SU-DHL-6 (cell line): ENCODE measurements at regions not wholly inside any gene's neighbourhood (a gene's known extent, or its start where the extent isn't known, plus 50 kb on each side); places are given as distances from the start of the nearest gene placed in this dataset.

Experiments used
- H2AFZ ChIP-seq: fragments of 200-600 bp; sonication (generic); 2 replicates; pipeline ENCODE4 v1.6.1; 2014; ENCODE audit warnings: low read depth, mild to moderate bottlenecking, moderate library complexity, mixed read lengths, antibody characterized with exemption, low read length; ENCODE audit not compliant: severe bottlenecking
- H3F3A ChIP-seq: fragments of 200-600 bp; shearing (Covaris generic); 2 replicates; pipeline ENCODE4 v1.6.0; 2016; ENCODE audit warnings: antibody characterized with exemption, mild to moderate bottlenecking; ENCODE audit not compliant: insufficient read depth
- H3K27ac ChIP-seq: fragments of 200-600 bp; sonication (generic); 2 replicates; pipeline ENCODE4 v1.5.1; 2016; ENCODE audit warnings: low read depth, mild to moderate bottlenecking, low read length, moderate library complexity, mixed read lengths
- H3K27me3 ChIP-seq: fragments of 200-600 bp; sonication (generic), shearing (Covaris generic); 2 replicates; pipeline ENCODE4 v1.6.0; 2014; ENCODE audit warnings: mild to moderate bottlenecking, low read length
- H3K36me3 ChIP-seq: fragments of 200-600 bp; sonication (generic); 2 replicates; pipeline ENCODE4 v1.6.1; 2014; ENCODE audit warnings: mild to moderate bottlenecking, low read length, mixed read lengths
- H3K4me2 ChIP-seq: fragments of 300-600, 200-600 bp; shearing (Covaris generic), sonication (generic); 2 replicates; pipeline ENCODE4 v1.6.0; 2014; ENCODE audit warnings: low read length, low read depth, mild to moderate bottlenecking; ENCODE audit not compliant: poor library complexity, severe bottlenecking
- H3K4me3 ChIP-seq: fragments of 200-600 bp; sonication (generic); 2 replicates; pipeline ENCODE4 v1.5.1; 2014; ENCODE audit warnings: antibody characterized with exemption, low read length, mild to moderate bottlenecking, mixed read lengths; ENCODE audit not compliant: insufficient read depth, poor library complexity, severe bottlenecking
- H3K79me2 ChIP-seq: fragments of 200-600 bp; sonication (generic); 2 replicates; pipeline ENCODE4 v1.6.1; 2014; ENCODE audit warnings: mild to moderate bottlenecking, low read length, moderate library complexity; ENCODE audit not compliant: insufficient read depth
- H3K9ac ChIP-seq: fragments of 200-600 bp; sonication (generic); 2 replicates; pipeline ENCODE4 v1.7.0; 2014; ENCODE audit warnings: mild to moderate bottlenecking, low read length
- H3K9me2 ChIP-seq: fragments of 200-600 bp; sonication (generic); replicated peaks from 2 replicates; pipeline ENCODE4 v1.6.1; 2014; ENCODE audit warnings: low read length; ENCODE audit not compliant: insufficient read depth
- H3K9me3 ChIP-seq: fragments of 200-600 bp; sonication (generic); 2 replicates; pipeline ENCODE4 v1.6.1; 2014; ENCODE audit warnings: low read length, mixed read lengths; ENCODE audit not compliant: insufficient read depth
- H4K20me1 ChIP-seq: fragments of 200-600 bp; sonication (generic); 2 replicates; pipeline ENCODE4 v1.6.1; 2014; ENCODE audit warnings: low read depth, mild to moderate bottlenecking, antibody characterized with exemption, low read length, moderate library complexity, mixed read lengths
- EZH2phosphoT487 ChIP-seq: fragments of 200-600 bp; sonication (generic), shearing (Covaris generic); conservative IDR thresholded peaks from 2 replicates; pipeline ENCODE4 v1.6.1; 2018; ENCODE audit warnings: mild to moderate bottlenecking, antibody characterized with exemption, low read length, moderate library complexity, mixed read lengths
- TF ChIP-seq, protein P1 (sequence below): fragments of 200-600 bp; sonication (generic); IDR thresholded peaks from one replicate; pipeline ENCODE4 v1.5.1; 2017; ENCODE audit warnings: antibody characterized with exemption, mild to moderate bottlenecking, low read length, moderate library complexity; ENCODE audit not compliant: insufficient read depth, poor library complexity, severe bottlenecking

DNA sequence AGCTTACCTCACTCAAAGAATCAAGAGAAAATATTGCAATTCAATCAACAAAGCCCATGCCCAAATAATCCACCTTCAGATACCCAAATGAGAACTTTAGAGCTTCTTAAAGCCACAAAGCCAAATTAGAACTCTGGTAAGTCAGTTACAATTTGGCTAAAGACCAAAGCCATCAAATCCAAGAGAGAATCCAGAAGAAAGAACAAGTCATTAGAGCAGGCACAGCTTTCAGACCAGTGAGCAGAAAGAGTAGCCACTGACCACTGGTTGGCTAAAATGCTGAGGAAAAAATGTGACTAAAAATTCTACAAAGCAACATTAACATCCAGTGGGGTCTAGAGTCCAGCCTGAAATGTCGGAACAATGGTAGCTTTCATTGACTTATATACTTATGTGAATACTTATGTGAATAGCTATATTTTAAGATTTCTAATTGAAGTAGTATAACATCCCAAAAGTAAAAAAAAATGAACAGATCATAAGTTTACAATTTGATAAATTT, 735.2 kb upstream of the TBX3 start:
- no peaks in the 10 kb centered on the region for H3K36me3 ChIP-seq
- TF ChIP-seq, protein P1, sequence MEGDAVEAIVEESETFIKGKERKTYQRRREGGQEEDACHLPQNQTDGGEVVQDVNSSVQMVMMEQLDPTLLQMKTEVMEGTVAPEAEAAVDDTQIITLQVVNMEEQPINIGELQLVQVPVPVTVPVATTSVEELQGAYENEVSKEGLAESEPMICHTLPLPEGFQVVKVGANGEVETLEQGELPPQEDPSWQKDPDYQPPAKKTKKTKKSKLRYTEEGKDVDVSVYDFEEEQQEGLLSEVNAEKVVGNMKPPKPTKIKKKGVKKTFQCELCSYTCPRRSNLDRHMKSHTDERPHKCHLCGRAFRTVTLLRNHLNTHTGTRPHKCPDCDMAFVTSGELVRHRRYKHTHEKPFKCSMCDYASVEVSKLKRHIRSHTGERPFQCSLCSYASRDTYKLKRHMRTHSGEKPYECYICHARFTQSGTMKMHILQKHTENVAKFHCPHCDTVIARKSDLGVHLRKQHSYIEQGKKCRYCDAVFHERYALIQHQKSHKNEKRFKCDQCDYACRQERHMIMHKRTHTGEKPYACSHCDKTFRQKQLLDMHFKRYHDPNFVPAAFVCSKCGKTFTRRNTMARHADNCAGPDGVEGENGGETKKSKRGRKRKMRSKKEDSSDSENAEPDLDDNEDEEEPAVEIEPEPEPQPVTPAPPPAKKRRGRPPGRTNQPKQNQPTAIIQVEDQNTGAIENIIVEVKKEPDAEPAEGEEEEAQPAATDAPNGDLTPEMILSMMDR: no peak
- TF ChIP-seq EZH2phosphoT487: no peak
- no peak overlapping the region for H3K9ac ChIP-seq
- H3K4me2 ChIP-seq: no peak overlapping the region
- no peaks in the 10 kb centered on the region for H3K9me3 ChIP-seq
- no peak overlapping the region for H2AFZ ChIP-seq
- H3K79me2 ChIP-seq: no peaks in the 10 kb centered on the region
- no peaks in the 10 kb centered on the region for H3F3A ChIP-seq
- no peaks in the 10 kb centered on the region for H4K20me1 ChIP-seq
- no peaks in the 10 kb centered on the region for H3K27me3 ChIP-seq
- no peak overlapping the region for H3K4me3 ChIP-seq
- H3K9me2 ChIP-seq: no peaks in the 10 kb centered on the region
- no peak overlapping the region for H3K27ac ChIP-seq

- Histone ChIP-seq H3F3A (no peaks in the 10 kb centered on the region), H3K79me2 (no peaks in the 10 kb centered on the region), H3K9me2 (no peaks in the 10 kb centered on the region), H3K27ac (no peak overlapping the region), H3K36me3 (no peaks in the 10 kb centered on the region), H3K27me3 (no peaks in the 10 kb centered on the region), H3K4me2 (no peak overlapping the region), H4K20me1 (no peaks in the 10 kb centered on the region), H3K4me3 (no peak overlapping the region), H3K9ac (no peak overlapping the region), H3K9me3 (no peaks in the 10 kb centered on the region), H2AFZ (no peak overlapping the region)
- TF ChIP-seq EZH2phosphoT487: no peak
- TF ChIP-seq, protein P1: no peak
Measured at GRCh38 chr12:115417610-115418009, 733.6 kb upstream of the TBX3 start.

DNA sequence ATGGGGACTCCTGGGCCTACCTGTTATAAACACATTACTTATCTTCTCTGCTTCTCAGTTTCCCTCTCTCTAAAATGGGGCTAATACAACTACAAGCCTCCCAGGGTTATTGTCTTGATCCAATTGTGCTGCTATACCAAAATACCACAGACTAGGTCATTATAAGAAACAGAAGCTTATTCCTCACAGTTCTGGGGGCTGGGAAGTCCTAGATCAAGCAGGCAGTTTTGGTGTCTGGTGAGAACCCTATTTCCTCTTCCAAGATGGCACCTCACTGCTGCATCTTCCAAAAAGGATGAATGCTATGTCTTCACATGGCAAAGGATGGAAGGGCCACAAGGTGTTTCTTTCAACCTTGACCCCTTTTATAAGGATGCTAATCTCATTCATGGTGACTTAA, 732.9 kb upstream of the TBX3 start:
- no peaks in the 10 kb centered on the region for H3K79me2 ChIP-seq
- no peak overlapping the region for H3K4me3 ChIP-seq
- no peak overlapping the region for H3K9ac ChIP-seq
- no peak overlapping the region for H2AFZ ChIP-seq
- no peak for TF ChIP-seq EZH2phosphoT487
- TF ChIP-seq, protein P1: no peak
- no peak overlapping the region for H3K27ac ChIP-seq
- H3K9me3 ChIP-seq: no peaks in the 10 kb centered on the region
- H3K4me2 ChIP-seq: no peak overlapping the region
- no peaks in the 10 kb centered on the region for H3K27me3 ChIP-seq
- H4K20me1 ChIP-seq: no peaks in the 10 kb centered on the region
- H3K36me3 ChIP-seq: no peaks in the 10 kb centered on the region
- H3F3A ChIP-seq: no peaks in the 10 kb centered on the region
- no peaks in the 10 kb centered on the region for H3K9me2 ChIP-seq
